Astrocyte (in vitro differentiated cells and primary cell): ENCODE measurements at regions not wholly inside any gene's neighbourhood (a gene's known extent, or its start where the extent isn't known, plus 50 kb on each side); places are given as distances from the start of the nearest gene placed in this dataset.

Experiments
- DNase-seq: peaks from one replicate; pipeline ENCODE4 v3.0.0-alpha.2; 2010; ENCODE audit warnings: low read depth
- FAIRE-seq: peaks from 2 replicates; lab custom pipeline; 2011; peaks lifted over from hg19 to GRCh38; lab: Jason Lieb, UNC
- H2AFZ ChIP-seq: 2 replicates; pipeline ENCODE4 v1.6.0; 2012; ENCODE audit warnings: low read depth, low read length, inconsistent platforms
- H3K27ac ChIP-seq: 2 replicates; pipeline ENCODE4 v1.5.1; 2011; ENCODE audit warnings: low read depth, low read length, inconsistent platforms
- H3K27me3 ChIP-seq: 2 replicates; pipeline ENCODE4 v1.6.0; 2011; ENCODE audit warnings: low read length, inconsistent platforms; ENCODE audit not compliant: insufficient read depth
- H3K36me3 ChIP-seq: 2 replicates; pipeline ENCODE4 v1.5.1; 2011; ENCODE audit warnings: low read length, inconsistent platforms; ENCODE audit not compliant: insufficient read depth
- H3K4me1 ChIP-seq: 2 replicates; pipeline ENCODE4 v1.5.1; 2011; ENCODE audit warnings: low read length, inconsistent platforms; ENCODE audit not compliant: insufficient read depth
- H3K4me2 ChIP-seq: 2 replicates; pipeline ENCODE4 v1.6.0; 2012; ENCODE audit warnings: low read length, inconsistent platforms
- H3K4me3 ChIP-seq: 2 replicates; pipeline ENCODE4 v1.5.1; 2011; ENCODE audit warnings: low read depth, mild to moderate bottlenecking, low read length, inconsistent platforms; ENCODE audit not compliant: insufficient read depth
- H3K79me2 ChIP-seq: 2 replicates; pipeline ENCODE4 v1.6.0; 2012; ENCODE audit warnings: mild to moderate bottlenecking, low read length, inconsistent platforms; ENCODE audit not compliant: insufficient read depth
- H3K9ac ChIP-seq: 2 replicates; pipeline ENCODE4 v1.6.0; 2012; ENCODE audit warnings: mild to moderate bottlenecking, low read length, inconsistent platforms
- H3K9me3 ChIP-seq: 2 replicates; pipeline ENCODE4 v1.5.1; 2012; ENCODE audit warnings: low read depth, mild to moderate bottlenecking, low read length, inconsistent platforms; ENCODE audit not compliant: insufficient read depth
- H4K20me1 ChIP-seq: 2 replicates; pipeline ENCODE4 v1.6.0; 2012; ENCODE audit warnings: low read length, inconsistent platforms; ENCODE audit not compliant: insufficient read depth
- H3K27ac Mint-ChIP-seq: one replicate; pipeline ENCODE4 v1.8.0; 2021; ENCODE audit warnings: mild to moderate bottlenecking, mixed read lengths; ENCODE audit not compliant: unreplicated experiment
- H3K27me3 Mint-ChIP-seq: one replicate; pipeline ENCODE4 v1.8.0; 2021; ENCODE audit warnings: low read depth, mixed read lengths; ENCODE audit not compliant: unreplicated experiment
- H3K36me3 Mint-ChIP-seq: one replicate; pipeline ENCODE4 v1.8.0; 2021; ENCODE audit warnings: low read depth, mixed read lengths; ENCODE audit not compliant: unreplicated experiment
- H3K4me1 Mint-ChIP-seq: one replicate; pipeline ENCODE4 v1.8.0; 2021; ENCODE audit warnings: low read depth, mixed read lengths; ENCODE audit not compliant: unreplicated experiment
- H3K4me3 Mint-ChIP-seq: one replicate; pipeline ENCODE4 v1.8.0; 2021; ENCODE audit warnings: mild to moderate bottlenecking, moderate library complexity, mixed read lengths; ENCODE audit not compliant: unreplicated experiment
- H3K9me3 Mint-ChIP-seq: one replicate; pipeline ENCODE4 v1.8.0; 2021; ENCODE audit warnings: mild to moderate bottlenecking, mixed read lengths; ENCODE audit not compliant: unreplicated experiment
- EZH2 ChIP-seq: IDR thresholded peaks from 2 replicates; pipeline ENCODE4 v1.6.1; 2012; ENCODE audit warnings: mild to moderate bottlenecking, low read length, inconsistent platforms; ENCODE audit not compliant: insufficient read depth
- TF ChIP-seq, protein P1 (sequence below): IDR thresholded peaks from 2 replicates; pipeline ENCODE4 v1.5.1; 2011; ENCODE audit warnings: low read depth, mild to moderate bottlenecking, inconsistent platforms, low read length, moderate library complexity; ENCODE audit not compliant: insufficient read depth

DNA sequence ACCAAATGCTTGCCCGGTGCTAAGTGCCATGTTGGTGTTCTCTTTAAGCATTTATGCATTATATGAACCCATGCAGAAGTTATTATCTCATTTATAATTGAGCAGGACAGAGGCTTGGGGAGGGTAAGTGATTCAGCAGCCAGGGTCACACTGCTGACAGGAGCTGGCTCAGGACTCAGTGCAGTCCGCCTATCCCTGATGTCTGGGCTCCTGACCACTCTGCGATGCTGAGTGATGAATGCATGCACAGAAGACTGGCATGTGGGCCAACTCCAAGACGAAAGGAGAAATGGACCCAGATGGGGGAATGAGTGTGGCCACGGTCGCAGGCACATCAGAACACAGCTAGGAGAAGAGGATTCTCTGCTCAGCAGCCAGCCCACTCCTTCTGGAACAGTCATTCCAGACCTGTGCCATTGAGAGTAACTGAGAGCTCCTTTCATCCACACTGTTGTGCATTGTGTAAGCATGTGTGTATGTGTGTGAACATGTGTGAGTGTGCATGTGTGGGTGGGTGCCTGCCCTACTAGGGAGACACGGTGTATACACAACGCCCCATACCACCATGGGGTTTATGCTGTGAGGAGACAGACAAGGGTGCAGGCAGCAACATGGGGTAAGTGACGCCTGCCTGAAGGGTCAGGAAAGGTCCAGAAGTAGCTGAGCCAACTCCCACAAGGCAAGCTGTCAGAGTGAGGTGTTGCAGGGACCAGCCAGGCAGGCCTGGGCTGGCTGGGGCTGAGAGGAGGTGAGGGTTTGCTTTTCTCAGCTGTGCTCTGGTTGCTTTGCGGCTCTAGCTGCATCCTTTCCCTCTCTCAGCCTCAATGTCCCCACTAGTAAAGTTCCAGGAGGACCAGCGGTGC lies 97.8 kb upstream of the PMEPA1 start:
- Histone ChIP-seq H3K9ac (no peak overlapping the region), H3K79me2 (no peaks in the 10 kb centered on the region), H3K27me3 (peaks cover 5% of the 10 kb centered on the region), H3K9me3 (no peaks in the 10 kb centered on the region), H3K36me3 (no peaks in the 10 kb centered on the region), H3K4me3 (no peak overlapping the region), H3K4me1 (peaks cover 12% of the 10 kb centered on the region), H2AFZ (no peak overlapping the region), H3K4me2 (no peak overlapping the region), H3K27ac (no peak overlapping the region), H4K20me1 (no peaks in the 10 kb centered on the region)
- H3K27me3 Mint-ChIP-seq = peaks cover 50% of the 10 kb centered on the region
- H3K36me3 Mint-ChIP-seq = peaks cover 1% of the 10 kb centered on the region
- no peak overlapping the region for H3K4me3 Mint-ChIP-seq
- no peaks in the 10 kb centered on the region for H3K9me3 Mint-ChIP-seq
- FAIRE-seq (no peak), DNase-seq (peak; percentile 24)
- H3K27ac Mint-ChIP-seq = no peak overlapping the region
- no peak for TF ChIP-seq EZH2
- TF ChIP-seq, protein P1, sequence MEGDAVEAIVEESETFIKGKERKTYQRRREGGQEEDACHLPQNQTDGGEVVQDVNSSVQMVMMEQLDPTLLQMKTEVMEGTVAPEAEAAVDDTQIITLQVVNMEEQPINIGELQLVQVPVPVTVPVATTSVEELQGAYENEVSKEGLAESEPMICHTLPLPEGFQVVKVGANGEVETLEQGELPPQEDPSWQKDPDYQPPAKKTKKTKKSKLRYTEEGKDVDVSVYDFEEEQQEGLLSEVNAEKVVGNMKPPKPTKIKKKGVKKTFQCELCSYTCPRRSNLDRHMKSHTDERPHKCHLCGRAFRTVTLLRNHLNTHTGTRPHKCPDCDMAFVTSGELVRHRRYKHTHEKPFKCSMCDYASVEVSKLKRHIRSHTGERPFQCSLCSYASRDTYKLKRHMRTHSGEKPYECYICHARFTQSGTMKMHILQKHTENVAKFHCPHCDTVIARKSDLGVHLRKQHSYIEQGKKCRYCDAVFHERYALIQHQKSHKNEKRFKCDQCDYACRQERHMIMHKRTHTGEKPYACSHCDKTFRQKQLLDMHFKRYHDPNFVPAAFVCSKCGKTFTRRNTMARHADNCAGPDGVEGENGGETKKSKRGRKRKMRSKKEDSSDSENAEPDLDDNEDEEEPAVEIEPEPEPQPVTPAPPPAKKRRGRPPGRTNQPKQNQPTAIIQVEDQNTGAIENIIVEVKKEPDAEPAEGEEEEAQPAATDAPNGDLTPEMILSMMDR = no peak
- H3K4me1 Mint-ChIP-seq = peaks cover 19% of the 10 kb centered on the region

DNA sequence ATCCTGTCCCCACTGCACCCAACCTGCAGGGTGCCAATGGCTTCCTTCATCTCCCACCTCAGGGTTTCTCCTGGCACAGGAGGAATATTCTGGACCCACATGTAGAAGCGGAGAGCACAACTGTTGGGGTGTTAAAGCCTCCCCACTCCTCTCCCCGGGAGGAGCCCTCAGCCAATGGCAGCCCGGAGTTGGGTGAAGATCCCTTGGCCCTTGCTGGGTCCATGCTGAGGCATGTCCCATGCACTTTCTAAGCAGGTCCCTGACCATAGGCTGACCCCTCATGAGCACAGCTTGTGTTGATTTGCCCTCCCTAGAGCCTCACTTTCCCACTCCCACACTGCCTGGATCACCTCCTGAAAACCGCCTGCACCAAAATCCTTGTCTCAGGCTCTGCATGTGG lies 97.2 kb upstream of the PMEPA1 start:
- H3K27me3 Mint-ChIP-seq = peaks cover 52% of the 10 kb centered on the region
- H3K27ac Mint-ChIP-seq = no peak overlapping the region
- Histone ChIP-seq H3K4me1 (peaks cover 12% of the 10 kb centered on the region), H3K79me2 (no peaks in the 10 kb centered on the region), H3K9ac (no peak overlapping the region), H3K9me3 (no peaks in the 10 kb centered on the region), H4K20me1 (no peaks in the 10 kb centered on the region), H3K4me3 (no peak overlapping the region), H3K27me3 (peaks cover 5% of the 10 kb centered on the region), H3K27ac (no peak overlapping the region), H3K36me3 (no peaks in the 10 kb centered on the region), H2AFZ (no peak overlapping the region), H3K4me2 (no peak overlapping the region)
- no peak for TF ChIP-seq EZH2
- TF ChIP-seq, protein P1 = no peak
- H3K9me3 Mint-ChIP-seq = no peaks in the 10 kb centered on the region
- no peak overlapping the region for H3K4me3 Mint-ChIP-seq
- DNase-seq (no peak), FAIRE-seq (no peak)
- H3K4me1 Mint-ChIP-seq = peaks cover 19% of the 10 kb centered on the region
- peaks cover 1% of the 10 kb centered on the region for H3K36me3 Mint-ChIP-seq

DNA sequence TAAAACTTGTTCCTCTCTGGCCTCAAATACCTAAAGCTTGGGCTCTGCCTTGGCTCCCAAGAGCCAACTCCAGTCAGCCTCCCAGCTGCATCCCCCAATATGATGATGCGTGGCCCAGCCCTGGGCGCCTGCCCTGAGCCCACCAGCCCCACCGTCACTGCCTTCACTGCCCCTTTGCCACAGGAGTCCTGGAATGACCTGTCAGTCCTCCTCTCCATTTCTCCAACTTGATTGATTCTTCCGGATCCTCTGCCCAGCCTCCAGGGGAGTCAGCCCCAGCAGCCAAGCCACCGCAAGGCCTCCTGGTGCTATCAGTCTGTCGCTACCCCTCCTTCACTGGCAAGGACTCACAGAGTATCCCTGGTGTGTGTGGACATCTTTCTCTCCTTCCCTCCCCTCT lies 96.7 kb upstream of the PMEPA1 start:
- Histone ChIP-seq H3K4me1 (peaks cover 11% of the 10 kb centered on the region), H3K27ac (no peak overlapping the region), H3K9ac (no peak overlapping the region), H3K36me3 (no peaks in the 10 kb centered on the region), H3K4me2 (no peak overlapping the region), H4K20me1 (no peaks in the 10 kb centered on the region), H3K4me3 (no peak overlapping the region), H2AFZ (no peak overlapping the region), H3K9me3 (no peaks in the 10 kb centered on the region), H3K79me2 (no peaks in the 10 kb centered on the region), H3K27me3 (peaks cover 5% of the 10 kb centered on the region)
- Mint-ChIP-seq H3K4me1 (peaks cover 17% of the 10 kb centered on the region), H3K4me3 (no peak overlapping the region), H3K27ac (no peak overlapping the region), H3K27me3 (peaks cover 52% of the 10 kb centered on the region), H3K9me3 (no peaks in the 10 kb centered on the region), H3K36me3 (peaks cover 1% of the 10 kb centered on the region)
- DNase-seq (no peak), FAIRE-seq (no peak)
- TF ChIP-seq, protein P1 = no peak
- TF ChIP-seq EZH2 = no peak
